ENCODE measurements at regions not wholly inside any gene's neighbourhood (a gene's known extent, or its start where the extent isn't known, plus 50 kb on each side); places are given as distances from the start of the nearest gene placed in this dataset.

GRCh38 chr6:169902604-169903003, 151.2 kb downstream of the ERMARD start:
- TF ChIP-seq GATA2 (IDR thresholded peaks at IDR 0.05; ENCODE audit: low read depth, low read length) (no peak), GATA3 (IDR thresholded peaks at IDR 0.05; ENCODE audit: low read depth, low read length) (no peak)
